Naive thymus-derived CD4-positive, alpha-beta T cell (primary cell): ENCODE measurements at regions not wholly inside any gene's neighbourhood (a gene's known extent, or its start where the extent isn't known, plus 50 kb on each side); places are given as distances from the start of the nearest gene placed in this dataset.

Experiments
- ATAC-seq: fragments of 150-1000 bp; cut with Tn5 transposase; 2 replicates; pipeline ENCODE4 v1.10.0; 2021; ENCODE audit warnings: mild to moderate bottlenecking, moderate library complexity
- CTCF ChIA-PET: fragments of 350-600 bp; sonication (Branson Sonifier 250); formaldehyde crosslinking; loops from one replicate; lab custom pipeline; 2021; ENCODE audit warnings: antibody characterized with exemption; lab: Charles Lee
- POLR2A ChIA-PET: fragments of 350-600 bp; sonication (Branson Sonifier 250); formaldehyde crosslinking; loops from one replicate; lab custom pipeline; 2021; ENCODE audit warnings: antibody characterized with exemption, inconsistent platforms; lab: Charles Lee
- DNase-seq, 9 donors: peaks; one replicate each; pipeline versions ENCODE4 v3.0.0 to v3.0.0-alpha.2; 2020 to 2022; ENCODE audit warnings: mixed read lengths in 1 of 9
- H3K27ac ChIP-seq: one replicate; pipeline ENCODE4 v1.7.0; 2013; ENCODE audit warnings: mild to moderate bottlenecking, low read depth, low read length, moderate library complexity
- H3K27me3 ChIP-seq, 2 donors: one replicate each; pipeline ENCODE4 v1.7.0; 2013; ENCODE audit warnings: low read length in 2 of 2, mild to moderate bottlenecking in 2 of 2, moderate library complexity in 2 of 2; ENCODE audit not compliant: control insufficient read depth in 2 of 2, insufficient read depth in 2 of 2
- H3K36me3 ChIP-seq, 3 experiments: 1 replicate in 2 of 3; 2 replicates in 1 of 3; pipeline ENCODE4 v1.7.0; 2013; ENCODE audit warnings: low read length in 3 of 3, mild to moderate bottlenecking in 3 of 3, moderate library complexity in 1 of 3; ENCODE audit not compliant: insufficient read depth in 3 of 3, control insufficient read depth in 2 of 3
- H3K4me1 ChIP-seq, 2 donors: one replicate each; pipeline ENCODE4 v1.7.0; 2013; ENCODE audit warnings: low read length in 2 of 2, mild to moderate bottlenecking in 2 of 2, moderate library complexity in 1 of 2; ENCODE audit not compliant: control insufficient read depth in 2 of 2, insufficient read depth in 2 of 2
- H3K4me3 ChIP-seq: 2 replicates; pipeline ENCODE4 v1.7.0; 2013; ENCODE audit warnings: mild to moderate bottlenecking, low read length
- H3K9me3 ChIP-seq, 3 experiments: 1 replicate in 2 of 3; 2 replicates in 1 of 3; pipeline ENCODE4 v1.7.0; 2013; ENCODE audit warnings: low read length in 3 of 3; ENCODE audit not compliant: control insufficient read depth in 2 of 3
- H3K27ac Mint-ChIP-seq, 9 donors: one replicate each; pipeline ENCODE4 v1.8.0; 2020 to 2022; ENCODE audit warnings: mixed read lengths in 9 of 9, mild to moderate bottlenecking in 8 of 9, moderate library complexity in 5 of 9, inconsistent platforms in 2 of 9
- H3K27me3 Mint-ChIP-seq, 5 donors: one replicate each; pipeline ENCODE4 v1.8.0; 2021 to 2022; ENCODE audit warnings: mixed read lengths in 5 of 5, mild to moderate bottlenecking in 1 of 5
- H3K36me3 Mint-ChIP-seq, 5 donors: one replicate each; pipeline ENCODE4 v1.8.0; 2020 to 2022; ENCODE audit warnings: mixed read lengths in 5 of 5, mild to moderate bottlenecking in 3 of 5, inconsistent platforms in 1 of 5
- H3K4me1 Mint-ChIP-seq, 7 donors: one replicate each; pipeline ENCODE4 v1.8.0; 2020 to 2022; ENCODE audit warnings: mixed read lengths in 7 of 7, mild to moderate bottlenecking in 3 of 7, inconsistent platforms in 1 of 7
- H3K4me3 Mint-ChIP-seq, 10 donors: one replicate each; pipeline ENCODE4 v1.8.0; 2020 to 2022; ENCODE audit warnings: mild to moderate bottlenecking in 10 of 10, mixed read lengths in 10 of 10, moderate library complexity in 6 of 10, inconsistent platforms in 2 of 10
- H3K9me3 Mint-ChIP-seq, 11 donors: one replicate each; pipeline ENCODE4 v1.8.0; 2020 to 2022; ENCODE audit warnings: mixed read lengths in 11 of 11, mild to moderate bottlenecking in 4 of 11, inconsistent platforms in 1 of 11, moderate library complexity in 1 of 11
- intact Hi-C, 2 donors: fragments of 100-400 bp; cut with micrococcal nuclease; formaldehyde crosslinking; loops; one replicate each; pipeline ENCODE4 v1.15.1; 2023

GRCh38 chr2:193326296-193326695, 1131.6 kb upstream of the TMEFF2 start:
- DNase-seq (no peak), ATAC-seq (no peak)
- H3K9me3 Mint-ChIP-seq: peaks cover 0 to 4% (median 0%) of the 10 kb centered on the region in 11 donors
- Histone ChIP-seq H3K4me1 (no peaks in the 10 kb centered on the region), H3K9me3 (no peaks in the 10 kb centered on the region), H3K27ac (no peak overlapping the region), H3K27me3 (no peaks in the 10 kb centered on the region), H3K4me3 (no peak overlapping the region), H3K36me3 (no peaks in the 10 kb centered on the region)
- H3K4me1 Mint-ChIP-seq: peaks cover 0 to 1% (median 0%) of the 10 kb centered on the region in 7 donors
- H3K27ac Mint-ChIP-seq: no peak overlapping the region
- H3K27me3 Mint-ChIP-seq: peaks cover 0 to 4% (median 0%) of the 10 kb centered on the region in 5 donors
- no peaks in the 10 kb centered on the region for H3K36me3 Mint-ChIP-seq
- intact Hi-C loops: no loop called here
- CTCF ChIA-PET: no interaction called here
- no peak overlapping the region for H3K4me3 Mint-ChIP-seq
- POLR2A ChIA-PET: no interaction called here

- H3K9me3 ChIP-seq: no peaks in the 10 kb centered on the region
- Mint-ChIP-seq H3K27me3 (no peaks in the 10 kb centered on the region), H3K27ac (no peak overlapping the region), H3K4me3 (no peak overlapping the region), H3K36me3 (no peaks in the 10 kb centered on the region), H3K4me1 (no peaks in the 10 kb centered on the region), H3K9me3 (peaks cover 0 to 2% (median 0%) of the 10 kb centered on the region in 11 donors)
- H3K36me3 ChIP-seq: no peaks in the 10 kb centered on the region
- intact Hi-C loops: no loop called here
- H3K27ac ChIP-seq: no peak overlapping the region
- H3K4me1 ChIP-seq: no peaks in the 10 kb centered on the region
- POLR2A ChIA-PET: no interaction called here
- no peak overlapping the region for H3K4me3 ChIP-seq
- CTCF ChIA-PET: no interaction called here
- DNase-seq (no peak), ATAC-seq (no peak)
- H3K27me3 ChIP-seq: no peaks in the 10 kb centered on the region
Observed at GRCh38 chr2:193315428-193316091, 1120.8 kb upstream of the TMEFF2 start.

GRCh38 chr2:193303464-193303863, 1108.7 kb upstream of the TMEFF2 start:
- DNase-seq (no peak), ATAC-seq (no peak)
- H3K4me1 ChIP-seq: no peaks in the 10 kb centered on the region
- Mint-ChIP-seq H3K27me3 (no peaks in the 10 kb centered on the region), H3K36me3 (no peaks in the 10 kb centered on the region), H3K4me3 (no peak overlapping the region), H3K27ac (no peak overlapping the region), H3K4me1 (no peaks in the 10 kb centered on the region), H3K9me3 (peaks cover 0 to 2% (median 0%) of the 10 kb centered on the region in 11 donors)
- H3K4me3 ChIP-seq: no peak overlapping the region
- no peaks in the 10 kb centered on the region for H3K36me3 ChIP-seq
- CTCF ChIA-PET: no interaction called here
- H3K9me3 ChIP-seq: no peaks in the 10 kb centered on the region
- POLR2A ChIA-PET: no interaction called here
- intact Hi-C loops: no loop called here
- no peak overlapping the region for H3K27ac ChIP-seq
- H3K27me3 ChIP-seq: no peaks in the 10 kb centered on the region

- Mint-ChIP-seq H3K4me1 (no peaks in the 10 kb centered on the region), H3K4me3 (no peak overlapping the region), H3K27me3 (peaks cover 0 to 5% (median 0%) of the 10 kb centered on the region in 5 donors), H3K9me3 (peaks cover 0 to 7% (median 0%) of the 10 kb centered on the region in 11 donors), H3K36me3 (no peaks in the 10 kb centered on the region), H3K27ac (no peak overlapping the region)
- ATAC-seq (no peak), DNase-seq (no peak)
- Histone ChIP-seq H3K27ac (no peak overlapping the region), H3K9me3 (no peaks in the 10 kb centered on the region), H3K4me3 (no peak overlapping the region), H3K4me1 (no peaks in the 10 kb centered on the region), H3K36me3 (no peaks in the 10 kb centered on the region), H3K27me3 (no peaks in the 10 kb centered on the region)
- POLR2A ChIA-PET: no interaction called here
- CTCF ChIA-PET: interaction anchor here (0.6 kb wide), 1 partner anchor 804 kb away, joined by 3 read pairs; no protein-coding TSS in a partner anchor
- intact Hi-C loops: no loop called here
Observed at GRCh38 chr2:193294371-193294770, 1099.6 kb upstream of the TMEFF2 start.

- Histone ChIP-seq H3K36me3 (no peaks in the 10 kb centered on the region), H3K27ac (no peak overlapping the region), H3K4me1 (no peaks in the 10 kb centered on the region), H3K9me3 (no peaks in the 10 kb centered on the region), H3K4me3 (no peak overlapping the region), H3K27me3 (no peaks in the 10 kb centered on the region)
- H3K27ac Mint-ChIP-seq: no peak overlapping the region
- no peak overlapping the region for H3K4me3 Mint-ChIP-seq
- DNase-seq (no peak), ATAC-seq (no peak)
- peaks cover 0 to 3% (median 0%) of the 10 kb centered on the region in 11 donors for H3K9me3 Mint-ChIP-seq
- POLR2A ChIA-PET: no interaction called here
- no peaks in the 10 kb centered on the region for H3K36me3 Mint-ChIP-seq
- CTCF ChIA-PET: no interaction called here
- intact Hi-C loops: no loop called here
- no peaks in the 10 kb centered on the region for H3K27me3 Mint-ChIP-seq
- H3K4me1 Mint-ChIP-seq: no peaks in the 10 kb centered on the region
Observed at GRCh38 chr2:193279361-193279760, 1084.6 kb upstream of the TMEFF2 start.

- ATAC-seq: no peak
- Mint-ChIP-seq H3K27me3 (no peaks in the 10 kb centered on the region), H3K4me3 (no peak overlapping the region), H3K9me3 (peaks cover 0 to 1% (median 0%) of the 10 kb centered on the region in 11 donors), H3K27ac (no peak overlapping the region), H3K4me1 (no peaks in the 10 kb centered on the region), H3K36me3 (no peaks in the 10 kb centered on the region)
- ChIA-PET POLR2A (no interaction called here), CTCF (no interaction called here)
- Histone ChIP-seq H3K9me3 (no peaks in the 10 kb centered on the region), H3K27ac (no peak overlapping the region), H3K4me1 (no peaks in the 10 kb centered on the region), H3K27me3 (no peaks in the 10 kb centered on the region), H3K36me3 (no peaks in the 10 kb centered on the region), H3K4me3 (no peak overlapping the region)
- DNase-seq: no peak
- intact Hi-C loops: no loop called here
Observed at GRCh38 chr2:193276988-193277387, 1082.3 kb upstream of the TMEFF2 start.

- no peak overlapping the region for H3K4me3 ChIP-seq
- no peak overlapping the region for H3K27ac ChIP-seq
- DNase-seq (no peak), ATAC-seq (no peak)
- intact Hi-C loops: no loop called here
- H3K36me3 ChIP-seq: no peaks in the 10 kb centered on the region
- Mint-ChIP-seq H3K27me3 (no peaks in the 10 kb centered on the region), H3K9me3 (peaks cover 0 to 1% (median 0%) of the 10 kb centered on the region in 11 donors), H3K27ac (no peak overlapping the region), H3K36me3 (no peaks in the 10 kb centered on the region), H3K4me3 (no peak overlapping the region), H3K4me1 (no peaks in the 10 kb centered on the region)
- ChIA-PET CTCF (no interaction called here), POLR2A (no interaction called here)
- H3K9me3 ChIP-seq: no peaks in the 10 kb centered on the region
- no peaks in the 10 kb centered on the region for H3K4me1 ChIP-seq
- no peaks in the 10 kb centered on the region for H3K27me3 ChIP-seq
Observed at GRCh38 chr2:193276560-193276959, 1081.8 kb upstream of the TMEFF2 start.
